A673 (cell line): ENCODE measurements at regions not wholly inside any gene's neighbourhood (a gene's known extent, or its start where the extent isn't known, plus 50 kb on each side); places are given as distances from the start of the nearest gene placed in this dataset.

Experiments
- CTCF ChIP-seq: fragments of 300-800, 200-600 bp; sonication (generic); conservative IDR thresholded peaks from 2 replicates; pipeline ENCODE4 v1.5.1; 2017; ENCODE audit warnings: low read depth, mild to moderate bottlenecking, antibody characterized with exemption, low read length, moderate library complexity, mixed read lengths
- EZH2 ChIP-seq: fragments of 200-600 bp; sonication (generic); IDR thresholded peaks from 2 replicates; pipeline ENCODE4 v1.6.1; 2017; ENCODE audit warnings: borderline replicate concordance, low read depth, mild to moderate bottlenecking, mixed read lengths, antibody characterized with exemption, low read length; ENCODE audit not compliant: poor library complexity, severe bottlenecking

DNA sequence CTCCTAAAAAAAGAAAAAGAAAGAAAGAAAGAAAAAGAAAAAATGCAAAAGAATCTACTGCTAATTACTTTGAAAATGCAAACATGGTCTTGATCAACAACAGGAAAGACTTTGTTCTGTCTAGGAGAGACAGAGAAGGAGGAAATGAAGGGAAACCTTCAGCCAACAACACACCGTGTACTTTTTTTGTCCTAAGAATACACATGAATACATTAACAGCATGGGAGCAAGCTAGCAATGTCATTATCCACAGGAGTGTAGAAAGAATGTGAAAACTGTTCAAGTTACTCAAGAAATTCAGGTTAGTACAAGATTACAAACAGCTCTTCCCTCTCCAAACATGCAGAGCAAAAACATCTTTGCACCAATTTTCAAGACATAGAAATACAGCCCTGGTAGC, 326.3 kb downstream of the UBE3D start:
- TF ChIP-seq CTCF, result no peak
- TF ChIP-seq EZH2, result no peak
